GM23338 (cell line): ENCODE measurements at regions not wholly inside any gene's neighbourhood (a gene's known extent, or its start where the extent isn't known, plus 50 kb on each side); places are given as distances from the start of the nearest gene placed in this dataset.

Experiments
- ATAC-seq: fragments of 200-7000 bp; cut with Tn5 transposase; 3 replicates; pipeline ENCODE4 v1.9.1; 2020
- DNase-seq: peaks from one replicate; pipeline ENCODE4 v3.0.0-alpha.2; 2015; ENCODE audit warnings: low spot score
- H2AFZ ChIP-seq: fragments of 200-600 bp; sonication (generic); 2 replicates; pipeline ENCODE4 v1.8.0; 2016; ENCODE audit warnings: antibody characterized with exemption, mild to moderate bottlenecking, moderate library complexity
- H3F3A ChIP-seq: fragments of 200-600 bp; sonication (generic); replicated peaks from 2 replicates; pipeline ENCODE4 v1.8.0; 2017; ENCODE audit warnings: antibody characterized with exemption, mixed run types, low read depth
- H3K27ac ChIP-seq: fragments of 200-600 bp; sonication (generic); 2 replicates; pipeline ENCODE4 v1.6.1; 2016; ENCODE audit warnings: low read depth
- H3K27me3 ChIP-seq: fragments of 200-600 bp; sonication (generic); 2 replicates; pipeline ENCODE4 v1.8.0; 2016; ENCODE audit warnings: mild to moderate bottlenecking, mixed run types, moderate library complexity; ENCODE audit not compliant: insufficient read depth
- H3K36me3 ChIP-seq: fragments of 200-600 bp; sonication (generic); 2 replicates; pipeline ENCODE4 v1.8.0; 2016; ENCODE audit warnings: mild to moderate bottlenecking; ENCODE audit not compliant: insufficient read depth
- H3K4me1 ChIP-seq: fragments of 200-600 bp; sonication (generic); 2 replicates; pipeline ENCODE4 v1.8.0; 2016; ENCODE audit warnings: mild to moderate bottlenecking, moderate library complexity; ENCODE audit not compliant: insufficient read depth
- H3K4me2 ChIP-seq: fragments of 200-600 bp; sonication (generic); 2 replicates; pipeline ENCODE4 v1.7.1; 2017; ENCODE audit warnings: mixed run types
- H3K4me3 ChIP-seq: fragments of 200-600 bp; sonication (generic); 2 replicates; pipeline ENCODE4 v1.6.1; 2016; ENCODE audit warnings: mixed run types
- H3K79me2 ChIP-seq: fragments of 200-600 bp; sonication (generic); replicated peaks from 2 replicates; pipeline ENCODE4 v1.8.0; 2017; ENCODE audit warnings: mild to moderate bottlenecking; ENCODE audit not compliant: insufficient read depth
- H3K9me2 ChIP-seq: fragments of 200-600 bp; sonication (generic); 2 replicates; pipeline ENCODE4 v1.8.0; 2017; ENCODE audit not compliant: insufficient read depth
- H4K20me1 ChIP-seq: fragments of 200-600 bp; sonication (generic); replicated peaks from 2 replicates; pipeline ENCODE4 v1.8.0; 2017; ENCODE audit warnings: mild to moderate bottlenecking; ENCODE audit not compliant: insufficient read depth
- H3K27ac Mint-ChIP-seq: 2 replicates; pipeline ENCODE4 v1.8.0; 2020; ENCODE audit warnings: inconsistent platforms, mild to moderate bottlenecking, moderate library complexity, mixed read lengths
- H3K27me3 Mint-ChIP-seq: 3 replicates; pipeline ENCODE4 v1.8.0; 2022; ENCODE audit warnings: low read depth, mild to moderate bottlenecking, moderate library complexity, mixed read lengths, inconsistent platforms; ENCODE audit not compliant: insufficient read depth, poor library complexity
- H3K36me3 Mint-ChIP-seq: 3 replicates; pipeline ENCODE4 v1.8.0; 2021; ENCODE audit warnings: low read depth, mild to moderate bottlenecking, inconsistent platforms, moderate library complexity, mixed read lengths
- H3K4me1 Mint-ChIP-seq: 3 replicates; pipeline ENCODE4 v1.8.0; 2020; ENCODE audit warnings: mild to moderate bottlenecking, inconsistent platforms, mixed read lengths
- H3K4me3 Mint-ChIP-seq: 3 replicates; pipeline ENCODE4 v1.8.0; 2021; ENCODE audit warnings: moderate library complexity, mild to moderate bottlenecking, inconsistent platforms, mixed read lengths
- H3K9me3 Mint-ChIP-seq: 3 replicates; pipeline ENCODE4 v1.8.0; 2020; ENCODE audit warnings: moderate library complexity, mild to moderate bottlenecking, inconsistent platforms, mixed read lengths
- CREB1 ChIP-seq: fragments of 250-450 bp; sonication (Bioruptor Pico); IDR thresholded peaks from 2 replicates; pipeline ENCODE4 v1.5.0; 2020; ENCODE audit warnings: low read depth, mild to moderate bottlenecking, moderate library complexity
- CTCF ChIP-seq, 2 experiments: fragments of 200-600 bp in 1 of 2; sonication (generic) in 1 of 2; conservative IDR thresholded peaks; 2 replicates each; pipeline versions ENCODE4 v1.5.1 to v1.6.1; 2016 to 2017; ENCODE audit warnings: antibody characterized with exemption in 2 of 2, low read depth in 2 of 2, mild to moderate bottlenecking in 2 of 2, moderate library complexity in 1 of 2
- ETS1 ChIP-seq: IDR thresholded peaks from 2 replicates; pipeline ENCODE4 v1.6.1; 2016; ENCODE audit warnings: antibody characterized with exemption
- EZH2 ChIP-seq: fragments of 200-600 bp; sonication (generic); IDR thresholded peaks from one replicate; pipeline ENCODE4 v1.8.0; 2017; ENCODE audit warnings: antibody characterized with exemption, mild to moderate bottlenecking, low read depth; ENCODE audit not compliant: unreplicated experiment
- EZH2phosphoT487 ChIP-seq: fragments of 200-600 bp; sonication (generic); IDR thresholded peaks from one replicate; pipeline ENCODE4 v1.8.1; 2018; ENCODE audit warnings: antibody characterized with exemption; ENCODE audit not compliant: unreplicated experiment
- NANOG ChIP-seq: IDR thresholded peaks from 2 replicates; pipeline ENCODE4 v1.6.1; 2016; ENCODE audit warnings: antibody characterized with exemption, borderline replicate concordance
- POLR2AphosphoS5 ChIP-seq: IDR thresholded peaks from 2 replicates; pipeline ENCODE4 v1.6.1; 2016; ENCODE audit warnings: antibody characterized with exemption, low read depth
- REST ChIP-seq: IDR thresholded peaks from one replicate; pipeline ENCODE4 v1.6.1; 2018; ENCODE audit warnings: antibody characterized with exemption; ENCODE audit not compliant: unreplicated experiment
- STAT1 ChIP-seq: IDR thresholded peaks from one replicate; pipeline ENCODE4 v1.6.1; 2016; ENCODE audit warnings: antibody characterized with exemption; ENCODE audit not compliant: unreplicated experiment
- ZNF114 ChIP-seq: fragments of 250-450 bp; sonication (Bioruptor Pico); IDR thresholded peaks from 2 replicates; pipeline ENCODE4 v1.5.0; 2020; ENCODE audit warnings: mild to moderate bottlenecking, moderate library complexity

- TF ChIP-seq ETS1 (no peak), STAT1 (no peak), EZH2 (no peak), POLR2AphosphoS5 (no peak), ZNF114 (no peak)
Measured at GRCh38 chr11:112852143-112852866, 108.9 kb upstream of the NCAM1 start (continued).

- H3K79me2 ChIP-seq, result no peaks in the 10 kb centered on the region
- H4K20me1 ChIP-seq, result no peaks in the 10 kb centered on the region
- TF ChIP-seq STAT1 (no peak), CTCF (conservative IDR thresholded peaks at IDR 0.05; ENCODE audit: low read depth in 2 of 2) (no peak), ZNF114 (no peak), ETS1 (no peak)
- H3K36me3 ChIP-seq, result no peaks in the 10 kb centered on the region; the same call in 1 of the 2 replicates
- no peaks in the 10 kb centered on the region for H3K27me3 Mint-ChIP-seq
- no peak for ATAC-seq
- H2AFZ ChIP-seq, result no peak overlapping the region
- H3K4me3 Mint-ChIP-seq, result no peak overlapping the region
- no peak overlapping the region for H3K4me3 ChIP-seq
- no peaks in the 10 kb centered on the region for H3K4me1 ChIP-seq
- H3F3A ChIP-seq, result no peaks in the 10 kb centered on the region
- no peak overlapping the region for H3K27ac ChIP-seq
- H3K36me3 Mint-ChIP-seq, result 0 out of 3 replicates have a peak, but pooled peaks cover 2% of the 10 kb centered on the region
- no peak overlapping the region for H3K4me2 ChIP-seq
- DNase-seq, result no peak
- peaks cover 9% of the 10 kb centered on the region; the same call in 1 of the 2 replicates for H3K9me2 ChIP-seq
- H3K27me3 ChIP-seq, result no peaks in the 10 kb centered on the region
- no peak overlapping the region for H3K27ac Mint-ChIP-seq
- peaks cover 4% of the 10 kb centered on the region; the same call in 2 of the 3 replicates for H3K9me3 Mint-ChIP-seq
- H3K4me1 Mint-ChIP-seq, result peaks cover 8% of the 10 kb centered on the region; the same call in 2 of the 3 replicates
Measured at GRCh38 chr11:112856133-112856532, 105.1 kb upstream of the NCAM1 start.

- peaks cover 9% of the 10 kb centered on the region; the same call in 1 of the 2 replicates for H3K9me2 ChIP-seq
- 0 out of 3 replicates have a peak, but pooled peaks cover 2% of the 10 kb centered on the region for H3K36me3 Mint-ChIP-seq
- no peaks in the 10 kb centered on the region; the same call in 1 of the 2 replicates for H3K36me3 ChIP-seq
- H3K4me1 Mint-ChIP-seq, result peaks cover 8% of the 10 kb centered on the region; the same call in 2 of the 3 replicates
- no peaks in the 10 kb centered on the region for H3K27me3 Mint-ChIP-seq
- no peaks in the 10 kb centered on the region for H3K4me1 ChIP-seq
- no peak overlapping the region for H3K27ac Mint-ChIP-seq
- no peaks in the 10 kb centered on the region for H3F3A ChIP-seq
- no peak overlapping the region for H3K4me2 ChIP-seq
- no peak overlapping the region for H2AFZ ChIP-seq
- H3K4me3 ChIP-seq, result no peak overlapping the region
- H4K20me1 ChIP-seq, result no peaks in the 10 kb centered on the region
- peaks cover 5% of the 10 kb centered on the region; the same call in 2 of the 3 replicates for H3K9me3 Mint-ChIP-seq
- H3K27me3 ChIP-seq, result no peaks in the 10 kb centered on the region
- no peak overlapping the region for H3K4me3 Mint-ChIP-seq
- ATAC-seq (no peak), DNase-seq (no peak)
- H3K79me2 ChIP-seq, result no peaks in the 10 kb centered on the region
- H3K27ac ChIP-seq, result no peak overlapping the region
- TF ChIP-seq POLR2AphosphoS5 (no peak), EZH2 (no peak), CREB1 (CRISPR knock-in tag) (no peak), NANOG (no peak), EZH2phosphoT487 (no peak), REST (no peak)
Measured at GRCh38 chr11:112856591-112856990, 104.6 kb upstream of the NCAM1 start.
